ENCODE measurements at regions not wholly inside any gene's neighbourhood (a gene's known extent, or its start where the extent isn't known, plus 50 kb on each side); places are given as distances from the start of the nearest gene placed in this dataset.

DNA sequence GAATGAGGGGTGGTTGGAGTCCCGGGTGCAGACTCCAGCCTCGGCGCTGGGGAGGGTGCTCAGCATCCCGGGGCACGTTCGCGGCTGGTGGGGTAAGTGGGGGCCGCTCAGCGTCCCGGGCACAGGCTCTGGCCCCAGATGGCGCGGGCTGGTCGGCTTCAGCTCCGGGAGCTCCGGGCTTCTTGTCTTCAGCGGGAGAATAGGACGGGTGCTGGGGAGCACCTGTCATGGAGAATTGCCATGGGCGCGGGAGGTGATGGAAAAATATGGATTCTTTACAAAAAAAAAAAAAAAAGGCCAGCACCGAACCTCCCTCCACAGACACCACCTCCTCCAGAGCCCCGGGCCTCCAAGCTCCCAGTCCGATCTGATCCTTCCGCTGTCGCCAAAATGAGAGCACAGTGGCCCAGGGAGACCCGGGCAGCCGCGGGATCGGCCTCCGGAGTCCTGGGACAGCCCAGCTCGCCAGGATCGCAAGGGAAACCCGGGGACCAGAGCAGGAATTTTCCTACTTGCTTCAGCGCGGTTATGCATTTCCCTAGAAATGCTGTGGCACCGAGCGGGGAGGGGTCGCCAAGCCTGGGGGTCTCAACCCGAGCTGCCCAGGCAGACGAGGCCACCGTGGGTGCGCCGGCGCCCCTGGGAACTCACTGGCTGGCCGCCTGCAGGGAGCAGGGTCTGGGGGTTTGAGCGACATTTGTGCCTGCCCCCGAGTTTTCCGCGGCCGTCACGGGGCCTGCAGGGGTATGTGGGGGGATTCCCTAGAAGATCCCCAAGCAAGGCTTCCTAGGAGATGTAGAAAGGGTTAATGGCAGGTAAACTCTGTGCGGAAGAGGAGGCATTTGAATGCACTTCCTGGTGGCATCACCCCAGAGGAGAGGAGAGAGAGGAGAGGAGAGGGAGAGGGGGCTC, 1336.9 kb downstream of the BRD1 start:
- no peak overlapping the region for H3K4me3 ChIP-seq (replicated peaks; ENCODE audit: low read depth, low read length)
- no peaks in the 10 kb centered on the region for H3K36me3 ChIP-seq (ENCODE audit: control insufficient read depth, insufficient read depth, low read length)
- no peak for TF ChIP-seq CTCF (IDR thresholded peaks at IDR 0.05; ENCODE audit: insufficient read depth, low read length, poor library complexity, severe bottlenecking)
- H3K27me3 ChIP-seq (replicated peaks; ENCODE audit: control insufficient read depth, insufficient read depth, low read length): no peaks in the 10 kb centered on the region; the same call in 1 of the 2 replicates
- DNase-seq (ENCODE audit: extremely low read depth, insufficient read length): no peak

GRCh38 chr22:48489551-48490499, 1337.8 kb downstream of the BRD1 start:
- no peak for TF ChIP-seq CTCF (IDR thresholded peaks at IDR 0.05; ENCODE audit: insufficient read depth, low read length, poor library complexity, severe bottlenecking)
- Histone ChIP-seq H3K36me3 (ENCODE audit: control insufficient read depth, insufficient read depth, low read length) (no peaks in the 10 kb centered on the region), H3K27me3 (replicated peaks; ENCODE audit: control insufficient read depth, insufficient read depth, low read length) (no peaks in the 10 kb centered on the region; the same call in 1 of the 2 replicates), H3K4me3 (replicated peaks; ENCODE audit: low read depth, low read length) (no peak overlapping the region)
- DNase-seq (ENCODE audit: extremely low read depth, insufficient read length): no peak

DNA sequence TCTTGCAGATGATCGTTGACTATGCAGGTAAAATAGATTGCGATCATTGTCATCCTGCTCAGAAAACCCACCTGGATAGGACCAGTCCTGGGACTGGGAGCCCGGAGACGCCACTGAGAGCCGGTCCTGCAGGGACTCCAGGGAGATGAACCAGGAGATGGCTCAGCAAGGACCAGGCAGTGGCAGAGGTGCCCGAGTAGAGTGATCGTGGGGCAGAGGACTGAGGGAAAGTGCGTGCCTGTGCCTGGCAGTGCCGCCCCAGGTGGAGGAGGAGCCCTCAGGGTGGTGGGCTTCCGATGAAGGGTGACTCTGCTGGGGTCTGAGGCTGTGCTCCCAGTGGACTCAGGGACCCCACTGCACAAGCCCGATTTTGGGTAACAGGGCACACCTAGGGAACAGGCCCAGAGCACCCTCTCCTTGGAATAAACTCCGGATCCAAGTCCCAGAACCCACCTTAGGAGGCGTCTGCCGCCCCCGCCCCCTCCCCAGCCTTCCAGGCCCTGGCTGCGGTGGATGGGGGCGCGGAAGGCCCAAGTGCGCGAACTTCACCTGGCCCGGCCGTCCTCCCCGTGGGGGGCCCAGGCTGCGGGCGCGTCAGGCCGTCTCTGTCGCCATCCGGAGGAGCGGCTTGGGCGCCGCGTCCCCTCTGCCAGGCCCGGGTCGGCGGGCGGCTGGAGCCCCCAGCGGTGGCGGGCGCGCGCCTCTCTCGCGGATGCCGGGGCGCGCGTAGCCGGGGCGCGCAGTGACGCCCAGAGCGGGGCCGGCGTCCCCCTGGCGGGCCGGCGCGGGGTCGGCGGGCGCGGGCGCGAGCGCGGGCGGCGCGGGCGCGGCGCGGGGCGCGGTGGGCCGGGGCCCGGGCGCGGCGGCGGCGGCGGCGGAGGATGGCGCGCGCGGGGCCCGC, 1338.8 kb downstream of the BRD1 start:
- no peak for TF ChIP-seq CTCF (IDR thresholded peaks at IDR 0.05; ENCODE audit: insufficient read depth, low read length, poor library complexity, severe bottlenecking)
- no peak for DNase-seq (ENCODE audit: extremely low read depth, insufficient read length)
- Histone ChIP-seq H3K4me3 (replicated peaks; ENCODE audit: low read depth, low read length) (no peak overlapping the region), H3K36me3 (ENCODE audit: control insufficient read depth, insufficient read depth, low read length) (no peaks in the 10 kb centered on the region), H3K27me3 (replicated peaks; ENCODE audit: control insufficient read depth, insufficient read depth, low read length) (no peaks in the 10 kb centered on the region; the same call in 1 of the 2 replicates)

DNA sequence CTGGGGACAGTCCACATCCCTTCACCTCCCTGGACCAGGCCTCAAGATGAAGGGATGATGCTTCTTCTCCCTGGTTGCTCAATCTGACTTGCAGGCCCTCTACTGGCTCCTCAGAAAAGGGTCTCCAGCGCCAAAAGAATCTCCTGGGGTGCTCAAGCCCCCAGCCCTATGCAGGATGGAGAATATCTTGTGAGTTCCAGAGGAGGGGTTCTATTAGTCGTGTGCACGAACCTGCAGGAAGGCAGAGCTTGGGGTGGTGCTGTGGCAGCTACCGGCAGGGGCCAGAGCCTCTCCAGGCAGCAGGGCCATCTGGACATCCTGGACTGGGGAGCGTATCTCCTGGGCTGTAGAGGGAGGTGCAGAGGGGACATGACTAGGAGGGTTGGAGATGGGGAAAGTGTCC, 1339.5 kb downstream of the BRD1 start:
- H3K27me3 ChIP-seq (replicated peaks; ENCODE audit: control insufficient read depth, insufficient read depth, low read length): no peaks in the 10 kb centered on the region; the same call in 1 of the 2 replicates
- H3K4me3 ChIP-seq (replicated peaks; ENCODE audit: low read depth, low read length): no peak overlapping the region
- no peak for TF ChIP-seq CTCF (IDR thresholded peaks at IDR 0.05; ENCODE audit: insufficient read depth, low read length, poor library complexity, severe bottlenecking)
- no peak for DNase-seq (ENCODE audit: extremely low read depth, insufficient read length)
- H3K36me3 ChIP-seq (ENCODE audit: control insufficient read depth, insufficient read depth, low read length): no peaks in the 10 kb centered on the region

DNA sequence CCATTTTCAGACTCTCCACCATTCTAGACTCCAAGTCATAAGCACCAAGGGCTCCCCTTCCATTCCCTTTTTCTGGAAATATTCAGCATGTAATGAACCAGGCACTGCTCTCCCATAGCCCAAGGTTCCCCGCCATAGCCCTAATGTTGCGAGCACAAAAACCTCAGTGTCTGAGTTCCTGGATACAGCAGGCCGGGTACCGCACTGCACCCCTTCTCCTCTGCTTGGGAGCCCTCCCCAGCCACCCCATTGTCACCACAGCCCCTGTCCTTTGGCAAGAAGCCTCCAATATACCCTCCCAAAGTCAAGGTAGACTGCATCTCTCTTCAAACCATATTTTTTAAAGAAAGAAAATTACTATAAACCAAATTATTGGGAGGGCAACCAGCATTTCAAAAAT, 1341.1 kb downstream of the BRD1 start:
- no peak overlapping the region for H3K4me3 ChIP-seq (replicated peaks; ENCODE audit: low read depth, low read length)
- DNase-seq (ENCODE audit: extremely low read depth, insufficient read length): no peak
- no peaks in the 10 kb centered on the region for H3K36me3 ChIP-seq (ENCODE audit: control insufficient read depth, insufficient read depth, low read length)
- no peak for TF ChIP-seq CTCF (IDR thresholded peaks at IDR 0.05; ENCODE audit: insufficient read depth, low read length, poor library complexity, severe bottlenecking)
- H3K27me3 ChIP-seq (replicated peaks; ENCODE audit: control insufficient read depth, insufficient read depth, low read length): no peaks in the 10 kb centered on the region
